Natural killer cell (primary cell): ENCODE measurements at regions not wholly inside any gene's neighbourhood (a gene's known extent, or its start where the extent isn't known, plus 50 kb on each side); places are given as distances from the start of the nearest gene placed in this dataset.

Source experiments
- ATAC-seq, 3 donors: fragments of 150-1000 bp in 2 of 3; fragments of 200-7000 bp in 1 of 3; cut with Tn5 transposase; 1 replicate in 1 of 3; 2 replicates in 2 of 3; pipeline ENCODE4 v1.10.0; 2021; ENCODE audit warnings: mild to moderate bottlenecking in 2 of 3, moderate library complexity in 2 of 3
- DNase-seq, 2 donors: peaks; one replicate each; pipeline versions ENCODE4 v3.0.0 to v3.0.0-alpha.2; 2013 to 2021; ENCODE audit warnings: mixed read lengths in 1 of 2
- H3K27ac ChIP-seq: one replicate; pipeline ENCODE4 v1.5.1; 2013; ENCODE audit warnings: mild to moderate bottlenecking, low read length
- H3K27me3 ChIP-seq: one replicate; pipeline ENCODE4 v1.6.1; 2013; ENCODE audit warnings: low read length; ENCODE audit not compliant: control insufficient read depth, insufficient read depth
- H3K36me3 ChIP-seq: one replicate; pipeline ENCODE4 v1.6.1; 2013; ENCODE audit warnings: low read length; ENCODE audit not compliant: control insufficient read depth, insufficient read depth
- H3K4me1 ChIP-seq: one replicate; pipeline ENCODE4 v1.6.1; 2013; ENCODE audit warnings: low read length; ENCODE audit not compliant: control insufficient read depth, insufficient read depth
- H3K4me3 ChIP-seq: one replicate; pipeline ENCODE4 v1.5.1; 2013; ENCODE audit warnings: low read length
- H3K9me3 ChIP-seq: one replicate; pipeline ENCODE4 v1.6.1; 2013; ENCODE audit warnings: low read length; ENCODE audit not compliant: control insufficient read depth, insufficient read depth
- H3K27ac Mint-ChIP-seq, 2 donors: one replicate each; pipeline ENCODE4 v1.8.0; 2022; ENCODE audit warnings: mild to moderate bottlenecking in 2 of 2, mixed read lengths in 2 of 2, moderate library complexity in 1 of 2
- H3K27me3 Mint-ChIP-seq, 2 donors: one replicate each; pipeline ENCODE4 v1.8.0; 2022; ENCODE audit warnings: low read depth in 2 of 2, mixed read lengths in 2 of 2
- H3K36me3 Mint-ChIP-seq: one replicate; pipeline ENCODE4 v1.8.0; 2022; ENCODE audit warnings: mixed read lengths
- H3K4me1 Mint-ChIP-seq, 2 donors: one replicate each; pipeline ENCODE4 v1.8.0; 2022; ENCODE audit warnings: mixed read lengths in 2 of 2
- H3K4me3 Mint-ChIP-seq: one replicate; pipeline ENCODE4 v1.8.0; 2022; ENCODE audit warnings: mild to moderate bottlenecking, moderate library complexity, mixed read lengths
- H3K9me3 Mint-ChIP-seq, 2 donors: one replicate each; pipeline ENCODE4 v1.8.0; 2022; ENCODE audit warnings: mixed read lengths in 2 of 2
- WGBS: methylation state at CpG from one replicate; pipeline ENCODE4 v1.1.7; 2013; ENCODE audit warnings: missing lambda C conversion rate; ENCODE audit not compliant: insufficient coverage; 5-methylcytosine and 5-hydroxymethylcytosine counted together
- intact Hi-C: fragments of 100-400 bp; cut with micrococcal nuclease; formaldehyde crosslinking; loops from one replicate; pipeline ENCODE4 v1.14.2; 2022
- TF ChIP-seq, protein P1 (sequence below): fragments of 200-600 bp; IDR thresholded peaks from one replicate; pipeline ENCODE4 v1.8.0; 2022; ENCODE audit warnings: antibody characterized with exemption

DNA sequence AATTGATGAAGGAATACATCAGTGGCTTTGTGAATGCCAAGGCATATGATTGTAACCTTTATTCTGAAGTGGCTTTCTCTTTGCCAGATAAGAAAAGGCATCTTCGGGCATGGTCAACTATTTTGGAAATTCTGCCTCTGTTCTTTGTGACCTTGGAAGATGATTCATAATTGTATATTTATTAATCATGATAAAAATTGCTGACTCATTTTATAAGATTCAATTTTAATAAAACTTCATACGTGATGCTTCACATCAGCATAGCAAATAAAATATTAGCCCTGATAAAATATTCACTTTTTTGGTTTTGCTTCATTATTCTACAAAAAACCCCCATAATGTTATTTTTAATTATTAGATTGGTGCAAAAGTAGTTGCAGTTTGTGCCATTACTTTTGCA lies 200.5 kb downstream of the MACC1 start:
- intact Hi-C loops, result no loop called here
- no peaks in the 10 kb centered on the region for H3K27me3 Mint-ChIP-seq
- no peaks in the 10 kb centered on the region for H3K4me1 Mint-ChIP-seq
- peaks cover 9% of the 10 kb centered on the region for H3K36me3 Mint-ChIP-seq
- Histone ChIP-seq H3K27ac (no peak overlapping the region), H3K4me1 (no peaks in the 10 kb centered on the region), H3K27me3 (no peaks in the 10 kb centered on the region), H3K4me3 (no peak overlapping the region), H3K36me3 (no peaks in the 10 kb centered on the region), H3K9me3 (no peaks in the 10 kb centered on the region)
- TF ChIP-seq, protein P1, sequence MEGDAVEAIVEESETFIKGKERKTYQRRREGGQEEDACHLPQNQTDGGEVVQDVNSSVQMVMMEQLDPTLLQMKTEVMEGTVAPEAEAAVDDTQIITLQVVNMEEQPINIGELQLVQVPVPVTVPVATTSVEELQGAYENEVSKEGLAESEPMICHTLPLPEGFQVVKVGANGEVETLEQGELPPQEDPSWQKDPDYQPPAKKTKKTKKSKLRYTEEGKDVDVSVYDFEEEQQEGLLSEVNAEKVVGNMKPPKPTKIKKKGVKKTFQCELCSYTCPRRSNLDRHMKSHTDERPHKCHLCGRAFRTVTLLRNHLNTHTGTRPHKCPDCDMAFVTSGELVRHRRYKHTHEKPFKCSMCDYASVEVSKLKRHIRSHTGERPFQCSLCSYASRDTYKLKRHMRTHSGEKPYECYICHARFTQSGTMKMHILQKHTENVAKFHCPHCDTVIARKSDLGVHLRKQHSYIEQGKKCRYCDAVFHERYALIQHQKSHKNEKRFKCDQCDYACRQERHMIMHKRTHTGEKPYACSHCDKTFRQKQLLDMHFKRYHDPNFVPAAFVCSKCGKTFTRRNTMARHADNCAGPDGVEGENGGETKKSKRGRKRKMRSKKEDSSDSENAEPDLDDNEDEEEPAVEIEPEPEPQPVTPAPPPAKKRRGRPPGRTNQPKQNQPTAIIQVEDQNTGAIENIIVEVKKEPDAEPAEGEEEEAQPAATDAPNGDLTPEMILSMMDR, result no peak
- H3K4me3 Mint-ChIP-seq, result no peak overlapping the region
- peaks cover 8 to 10% of the 10 kb centered on the region in 2 donors for H3K9me3 Mint-ChIP-seq
- no peak for DNase-seq
- no peak overlapping the region for H3K27ac Mint-ChIP-seq
- ATAC-seq, result no peak
- no CpG with 5 or more reads among the region's 2 CpGs for WGBS

DNA sequence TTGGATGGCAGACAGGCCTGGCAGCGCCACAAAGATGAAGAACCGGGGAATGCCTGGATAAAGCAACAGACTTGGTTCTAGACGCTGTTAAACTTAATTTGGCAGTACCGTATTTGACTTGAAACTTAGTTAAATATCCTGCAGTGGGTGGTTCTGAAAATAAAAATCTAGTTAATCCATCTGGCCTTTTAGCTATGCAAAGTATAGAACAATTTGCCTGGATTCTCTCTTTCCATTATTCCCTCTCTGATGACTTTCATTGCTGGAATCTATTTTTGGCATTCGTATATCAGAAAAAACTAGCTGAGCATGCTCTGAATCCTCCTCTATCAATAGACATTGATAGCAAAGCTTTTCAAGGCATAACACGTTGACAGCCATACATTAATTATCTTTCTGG lies 203.6 kb downstream of the MACC1 start:
- no peak overlapping the region for H3K4me3 ChIP-seq
- Mint-ChIP-seq H3K27ac (no peak overlapping the region), H3K4me3 (no peak overlapping the region), H3K9me3 (peaks cover 9 to 11% of the 10 kb centered on the region in 2 donors), H3K36me3 (no peaks in the 10 kb centered on the region), H3K4me1 (no peaks in the 10 kb centered on the region), H3K27me3 (no peaks in the 10 kb centered on the region)
- no peak for DNase-seq
- H3K27ac ChIP-seq, result no peak overlapping the region
- intact Hi-C loops, result no loop called here
- TF ChIP-seq, protein P1, result no peak
- H3K36me3 ChIP-seq, result no peaks in the 10 kb centered on the region
- no peaks in the 10 kb centered on the region for H3K9me3 ChIP-seq
- ATAC-seq, result no peak
- H3K4me1 ChIP-seq, result no peaks in the 10 kb centered on the region
- H3K27me3 ChIP-seq, result no peaks in the 10 kb centered on the region
- WGBS, result 68% methylated on average over 6 of the region's 6 CpGs

GRCh38 chr7:20012100-20012499 lies 205.1 kb downstream of the MACC1 start:
- Histone ChIP-seq H3K27me3 (no peaks in the 10 kb centered on the region), H3K4me1 (no peaks in the 10 kb centered on the region), H3K27ac (no peak overlapping the region), H3K36me3 (no peaks in the 10 kb centered on the region), H3K4me3 (no peak overlapping the region), H3K9me3 (no peaks in the 10 kb centered on the region)
- Mint-ChIP-seq H3K27me3 (no peaks in the 10 kb centered on the region), H3K4me3 (no peak overlapping the region), H3K27ac (no peak overlapping the region), H3K9me3 (peaks cover 9 to 16% of the 10 kb centered on the region in 2 donors), H3K4me1 (no peaks in the 10 kb centered on the region), H3K36me3 (no peaks in the 10 kb centered on the region)
- DNase-seq (no peak), ATAC-seq (no peak)
- TF ChIP-seq, protein P1, result no peak
- intact Hi-C loops, result no loop called here
- 81% methylated on average over 1 of the region's 2 CpGs for WGBS

GRCh38 chr7:20010877-20011276 lies 206.3 kb downstream of the MACC1 start:
- no peaks in the 10 kb centered on the region for H3K4me1 ChIP-seq
- H3K27me3 ChIP-seq, result no peaks in the 10 kb centered on the region
- Mint-ChIP-seq H3K9me3 (peaks cover 9 to 16% of the 10 kb centered on the region in 2 donors), H3K36me3 (no peaks in the 10 kb centered on the region), H3K27ac (no peak overlapping the region), H3K4me3 (no peak overlapping the region), H3K27me3 (no peaks in the 10 kb centered on the region), H3K4me1 (no peaks in the 10 kb centered on the region)
- H3K36me3 ChIP-seq, result no peaks in the 10 kb centered on the region
- no CpG with 5 or more reads among the region's 1 CpG for WGBS
- no peak for DNase-seq
- no peaks in the 10 kb centered on the region for H3K9me3 ChIP-seq
- intact Hi-C loops, result no loop called here
- no peak overlapping the region for H3K4me3 ChIP-seq
- TF ChIP-seq, protein P1, result no peak
- H3K27ac ChIP-seq, result no peak overlapping the region
- ATAC-seq, result no peak
